Stimulated activated CD4-positive, alpha-beta T cell treated with anti-CD3 and anti-CD28 coated beads, Interleukin-12 subunit alpha, Interleukin-12 subunit beta, amount 100 ng/mL, for 24 hours (primary cell): ENCODE measurements at regions not wholly inside any gene's neighbourhood (a gene's known extent, or its start where the extent isn't known, plus 50 kb on each side); places are given as distances from the start of the nearest gene placed in this dataset.
"Not testable (repeated sequence)": the region's sequence is repeated elsewhere in the genome, so short reads cannot be mapped to it uniquely, and the experiment has no call there.

Experiments used
- DNase-seq, 2 experiments: peaks; one replicate each; pipeline ENCODE4 v3.0.0-alpha.2; 2020; ENCODE audit warnings: low read depth in 2 of 2

GRCh38 chr17:14547556-14547955 lies 246.7 kb downstream of the HS3ST3B1 start:
- DNase-seq, result no peak

- DNase-seq, result no peak
These were observed 246.1 kb downstream of the HS3ST3B1 start for GRCh38 chr17:14547016-14547415.

DNA sequence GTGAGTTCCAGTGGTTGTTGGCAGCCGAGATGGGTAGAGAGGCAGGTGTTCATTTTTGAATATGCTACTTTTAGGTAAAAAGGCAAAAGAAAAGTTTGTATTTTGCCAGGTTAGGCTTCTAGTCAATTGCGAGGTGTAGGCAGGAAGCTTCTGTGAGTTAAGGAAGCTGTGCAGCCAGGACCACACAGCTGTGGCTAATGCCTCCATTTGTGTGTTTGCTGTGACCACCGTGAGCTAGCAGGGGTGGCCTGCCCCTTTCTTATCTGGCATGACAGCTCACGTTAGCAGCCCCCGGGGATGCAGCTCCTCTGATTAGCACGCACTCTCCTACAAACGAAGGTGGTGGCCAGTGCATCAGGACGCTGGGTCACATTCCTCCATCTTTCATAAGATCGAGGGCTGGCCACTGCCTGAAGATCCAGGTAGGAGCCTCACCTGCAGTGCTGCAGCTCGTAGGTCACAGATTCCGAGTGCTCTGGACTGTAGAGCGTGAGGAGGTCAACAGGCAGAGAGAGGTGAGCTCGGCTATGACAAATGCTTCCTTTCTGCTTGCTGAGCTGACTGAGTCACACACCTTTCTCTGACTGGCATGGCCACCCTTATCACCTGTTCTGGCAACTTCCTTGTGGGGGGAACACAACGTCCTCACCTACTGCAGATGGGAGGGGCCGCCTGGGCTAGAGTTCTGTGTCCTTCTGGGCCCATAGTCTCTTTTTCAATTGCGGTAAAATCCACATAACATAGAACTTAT lies 244.4 kb downstream of the HS3ST3B1 start:
- no peak for DNase-seq

GRCh38 chr17:14541714-14542113 lies 240.8 kb downstream of the HS3ST3B1 start:
- no peak for DNase-seq

GRCh38 chr17:14539801-14540200 lies 238.9 kb downstream of the HS3ST3B1 start:
- no peak for DNase-seq

DNA sequence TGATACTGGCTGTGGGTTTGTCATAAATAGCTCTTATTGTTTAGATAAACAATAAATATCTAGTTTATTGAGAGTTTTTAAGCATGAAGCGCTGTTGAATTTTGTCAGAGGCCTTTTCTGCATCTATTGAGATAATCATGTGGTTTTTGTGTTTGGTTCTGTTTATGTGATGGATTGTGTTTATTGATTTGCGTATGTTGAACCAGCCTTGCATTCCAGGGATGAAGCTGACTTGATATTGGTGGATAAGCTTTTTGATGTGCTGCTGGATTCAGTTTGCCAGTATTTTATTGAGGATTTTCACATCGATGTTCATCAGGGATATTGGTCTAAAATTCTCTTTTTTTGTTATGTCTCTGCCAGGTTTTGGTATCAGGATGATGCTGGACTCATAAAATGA lies 231.4 kb downstream of the HS3ST3B1 start:
- DNase-seq, result not testable (repeated sequence)

DNA sequence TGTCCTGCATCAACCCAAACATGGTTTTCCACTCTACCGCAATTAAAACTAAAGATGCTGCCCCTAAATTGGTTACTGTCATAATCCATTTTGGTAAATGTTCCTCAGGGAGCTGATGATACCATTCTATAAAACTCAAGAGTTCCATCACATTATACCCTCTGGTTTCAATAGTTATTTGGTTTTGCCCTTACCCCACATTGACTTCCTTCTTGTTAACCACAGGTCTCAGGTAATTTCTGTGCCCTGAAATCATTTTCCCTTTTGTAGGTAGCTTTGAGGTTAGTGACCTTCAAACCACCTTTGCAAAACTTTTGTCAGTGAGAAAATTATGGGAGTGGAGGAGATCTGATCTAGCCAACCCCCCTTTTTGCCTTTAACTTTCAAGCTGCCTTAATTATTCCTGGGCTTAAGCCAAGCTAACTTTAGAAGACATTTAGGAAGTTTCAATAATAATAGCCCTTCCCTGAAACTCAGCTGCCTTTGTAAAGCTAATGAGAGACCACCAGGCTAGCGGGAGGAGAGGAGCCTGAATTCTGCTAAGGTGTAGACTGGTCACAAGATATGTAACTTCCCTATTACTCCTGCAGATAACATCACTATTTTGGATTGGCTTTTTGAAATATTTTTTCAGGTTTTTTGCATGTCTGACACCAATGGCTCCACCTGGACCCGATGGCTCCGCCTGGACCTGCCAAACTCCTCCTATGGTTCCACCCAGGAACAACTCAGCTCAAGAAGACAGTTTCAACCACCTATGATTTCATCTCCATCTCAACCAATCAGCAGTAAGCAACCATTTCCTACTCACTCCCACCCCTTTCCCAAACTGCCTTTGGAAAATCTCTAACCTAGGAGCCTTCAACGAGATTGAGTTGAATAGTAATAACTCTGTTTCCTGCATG lies 224.9 kb downstream of the HS3ST3B1 start:
- no peak for DNase-seq

DNA sequence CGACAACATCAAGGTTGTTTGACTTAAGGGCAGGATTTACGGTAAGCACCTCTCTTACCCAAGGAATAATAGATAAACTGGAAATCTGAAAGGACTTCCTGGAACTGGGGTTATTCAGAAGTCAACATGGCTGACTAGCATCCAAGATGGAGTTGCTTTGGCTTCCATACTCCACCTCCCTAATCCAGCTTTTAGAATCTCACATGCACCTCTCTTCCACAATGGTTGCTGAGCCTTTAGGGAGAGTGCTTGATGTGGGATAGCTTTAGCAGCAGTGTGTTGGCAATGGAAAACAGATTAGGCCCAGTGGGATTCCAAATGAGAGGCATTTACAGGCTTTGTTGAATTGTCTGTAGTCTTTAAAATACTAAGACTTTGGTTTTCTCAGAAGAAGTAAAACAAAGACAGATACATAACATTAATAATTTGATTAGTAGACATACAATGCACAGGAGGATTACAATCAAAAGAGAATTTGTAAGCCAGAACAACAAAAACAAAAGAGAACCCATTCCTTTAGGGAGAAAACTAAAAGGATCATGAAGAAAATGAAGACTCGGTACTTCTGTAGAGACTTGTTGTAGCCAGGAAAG lies 222.0 kb downstream of the HS3ST3B1 start:
- DNase-seq, result no peak

- DNase-seq, result not testable (repeated sequence)
These were observed 218.0 kb downstream of the HS3ST3B1 start for GRCh38 chr17:14518919-14519318.

- DNase-seq, result no peak
These were observed 214.1 kb downstream of the HS3ST3B1 start for GRCh38 chr17:14514973-14515372.

- DNase-seq, result no peak
These were observed 213.0 kb downstream of the HS3ST3B1 start for GRCh38 chr17:14513835-14514234.

DNA sequence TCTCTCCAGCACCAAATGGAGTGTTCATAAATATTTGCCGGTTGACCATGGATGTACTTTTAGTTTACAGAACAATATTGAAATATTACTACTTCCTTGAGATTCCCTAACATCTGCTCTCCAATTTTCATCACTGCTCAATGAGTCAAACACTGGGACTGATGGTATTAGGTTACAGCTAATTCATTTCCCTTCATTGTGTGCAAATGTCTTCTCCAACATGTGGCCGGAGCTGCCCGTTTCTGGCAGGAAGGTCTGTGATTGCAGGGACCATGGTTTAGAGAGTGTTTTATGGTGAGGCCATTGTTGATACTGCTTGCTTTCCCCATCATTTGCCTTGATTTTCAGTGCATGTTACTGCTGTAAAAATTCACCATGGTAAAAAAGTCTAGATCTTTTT lies 209.3 kb downstream of the HS3ST3B1 start:
- DNase-seq, result no peak

GRCh38 chr17:14508156-14508555 lies 207.3 kb downstream of the HS3ST3B1 start:
- DNase-seq, result no peak

- no peak for DNase-seq
These were observed 205.5 kb downstream of the HS3ST3B1 start for GRCh38 chr17:14506364-14506763.

DNA sequence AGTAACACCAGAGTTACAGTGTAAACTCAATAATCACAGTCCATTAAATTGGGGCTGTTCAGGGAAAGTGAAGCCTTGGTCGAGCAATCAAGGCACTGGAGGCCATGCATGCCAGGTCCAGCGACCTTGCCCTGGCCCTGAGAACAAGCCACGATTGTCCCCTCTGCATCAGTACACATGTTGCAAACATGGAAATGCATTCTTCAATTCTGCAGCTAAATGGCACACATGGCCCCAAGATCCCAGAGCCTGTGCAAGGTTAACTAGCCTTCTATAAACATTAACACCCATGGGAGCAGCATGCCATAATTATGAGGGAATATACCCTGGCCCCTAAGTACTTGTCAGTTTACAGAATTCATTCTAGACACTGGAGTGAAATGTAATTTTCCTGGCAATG lies 204.7 kb downstream of the HS3ST3B1 start:
- DNase-seq, result no peak

- DNase-seq, result no peak
These were observed 199.1 kb downstream of the HS3ST3B1 start for GRCh38 chr17:14499976-14500375.

DNA sequence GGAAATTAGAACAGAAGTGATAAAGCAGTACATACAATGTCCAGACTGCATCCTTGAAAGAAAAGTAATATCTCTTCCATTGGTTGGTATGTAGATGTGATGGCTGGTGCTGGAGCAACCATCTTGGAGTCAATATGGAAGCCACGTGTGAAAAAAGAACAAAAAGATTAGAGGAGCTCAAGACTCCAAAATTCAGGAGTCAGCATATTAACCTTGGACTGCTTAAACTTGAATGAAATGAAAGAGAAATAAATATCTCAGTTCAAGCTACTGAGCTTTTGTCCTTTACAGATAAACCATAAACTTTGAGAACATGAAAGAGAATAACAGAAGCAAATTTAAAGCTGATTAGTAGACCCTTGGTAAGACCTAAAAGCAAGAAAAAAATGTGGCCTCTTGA lies 197.9 kb downstream of the HS3ST3B1 start:
- DNase-seq, result no peak

- no peak for DNase-seq
These were observed 193.3 kb downstream of the HS3ST3B1 start for GRCh38 chr17:14494161-14494560.

- DNase-seq, result no peak
These were observed 189.1 kb downstream of the HS3ST3B1 start for GRCh38 chr17:14489986-14490385.

DNA sequence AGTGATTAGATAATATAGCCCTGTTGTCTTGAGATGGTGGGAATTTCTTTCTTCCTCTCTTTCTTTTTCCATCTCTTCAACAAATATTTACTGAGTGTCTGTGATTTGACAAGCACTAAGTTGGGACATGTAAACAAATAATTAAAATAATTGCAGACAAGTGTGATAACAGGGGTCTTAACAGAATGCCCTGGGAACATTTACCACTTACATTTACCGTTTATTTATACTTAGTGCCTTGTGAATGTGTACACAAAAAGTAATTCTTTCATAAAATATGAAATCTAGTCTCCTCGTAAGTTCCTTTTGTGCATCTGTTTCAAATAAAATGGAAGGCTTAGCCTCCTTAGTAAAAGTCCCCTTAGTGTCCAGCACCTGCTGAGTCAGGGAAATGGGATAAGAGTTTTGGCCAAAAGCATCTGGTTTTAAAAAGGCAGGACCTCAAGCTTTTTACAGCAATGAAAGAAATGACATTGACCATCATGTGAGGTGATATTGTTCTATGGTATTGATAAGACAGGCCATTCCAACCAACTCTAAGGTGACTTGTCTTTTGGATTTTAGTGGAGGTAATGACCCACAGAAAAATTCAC lies 188.2 kb downstream of the HS3ST3B1 start:
- DNase-seq, result no peak

GRCh38 chr17:14487068-14487467 lies 186.2 kb downstream of the HS3ST3B1 start:
- DNase-seq, result no peak

GRCh38 chr17:14482715-14483114 lies 181.8 kb downstream of the HS3ST3B1 start:
- DNase-seq, result no peak
